ENCODE measurements at regions not wholly inside any gene's neighbourhood (a gene's known extent, or its start where the extent isn't known, plus 50 kb on each side); places are given as distances from the start of the nearest gene placed in this dataset.

DNA sequence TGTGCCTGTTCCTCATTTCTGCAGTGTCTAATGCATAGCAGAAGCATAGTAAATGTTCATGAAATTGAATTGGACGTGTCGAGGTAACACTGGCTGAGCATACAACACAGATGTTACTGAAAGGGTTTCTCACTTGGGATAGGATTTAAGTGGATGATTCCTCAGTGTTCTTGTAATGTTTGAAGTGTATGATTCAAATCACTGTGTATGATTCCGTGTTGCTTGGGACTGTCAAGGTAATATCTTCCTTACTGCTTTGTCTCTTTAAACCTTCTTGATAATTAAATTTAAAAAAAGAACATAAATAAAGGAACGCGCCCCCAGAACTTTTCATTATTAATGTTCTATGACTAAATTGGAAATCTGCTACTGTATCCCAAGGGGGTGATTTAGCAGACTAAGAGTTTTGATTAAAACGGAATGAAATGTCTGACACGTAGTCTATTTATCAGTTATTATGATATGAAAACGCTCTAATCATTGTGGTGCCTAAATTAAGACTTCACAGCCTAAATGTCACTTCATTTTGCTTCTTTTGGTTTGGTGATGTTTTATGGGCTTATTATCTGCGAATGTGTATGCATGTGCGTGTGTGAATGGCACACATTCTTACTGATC lies 696.9 kb upstream of the EPHA5 start:
- TF ChIP-seq CTCF (IDR thresholded peaks at IDR 0.05; ENCODE audit: insufficient read depth, low read length): no peak
- TF ChIP-seq POLR2AphosphoS5 (IDR thresholded peaks at IDR 0.05; ENCODE audit: low read depth): no peak
- no peak for TF ChIP-seq REST (IDR thresholded peaks at IDR 0.05; ENCODE audit: insufficient replicate concordance, low read depth)
- TF ChIP-seq SPI1 (IDR thresholded peaks at IDR 0.05; ENCODE audit: borderline replicate concordance, low read depth): no peak

Data from HL-60 (cell line).